PC-9 (cell line): ENCODE measurements at regions not wholly inside any gene's neighbourhood (a gene's known extent, or its start where the extent isn't known, plus 50 kb on each side); places are given as distances from the start of the nearest gene placed in this dataset.

Experiments used
- CTCF ChIP-seq: fragments of 200-600 bp; sonication (generic); conservative IDR thresholded peaks from 2 replicates; pipeline ENCODE4 v1.6.1; 2017; ENCODE audit warnings: mixed run types, antibody characterized with exemption, mild to moderate bottlenecking, moderate library complexity
- EZH2 ChIP-seq: fragments of 200-600 bp; sonication (generic); IDR thresholded peaks from 2 replicates; pipeline ENCODE4 v1.8.0; 2017; ENCODE audit warnings: antibody characterized with exemption, low read depth

DNA sequence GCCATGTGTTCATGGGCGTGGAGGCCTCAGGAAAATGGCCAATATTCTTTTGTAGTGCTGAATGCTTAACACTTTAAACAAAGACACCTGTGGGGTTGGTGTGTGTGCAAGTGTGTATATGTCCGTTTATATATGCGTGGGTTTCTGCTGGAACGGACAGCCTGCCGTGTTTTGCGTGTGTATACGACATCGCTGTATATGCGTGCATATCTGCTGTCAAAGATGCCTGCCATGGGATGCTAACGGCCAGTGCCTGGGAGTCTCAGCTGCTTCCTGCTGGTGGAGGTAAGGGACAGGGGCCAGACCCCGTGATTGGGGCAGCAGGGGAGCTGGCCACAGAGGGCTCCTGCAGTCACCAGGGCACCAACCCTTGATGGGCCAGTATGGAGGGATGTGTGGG is 216.3 kb upstream of the SHH start:
- TF ChIP-seq CTCF (no peak), EZH2 (no peak)
